Muscle layer of duodenum (tissue), 2 donors: ENCODE measurements at regions not wholly inside any gene's neighbourhood (a gene's known extent, or its start where the extent isn't known, plus 50 kb on each side); places are given as distances from the start of the nearest gene placed in this dataset.
"Not testable (repeated sequence)": the region's sequence is repeated elsewhere in the genome, so short reads cannot be mapped to it uniquely, and the experiment has no call there.

Experiments used
- H3K27ac ChIP-seq: one replicate; pipeline ENCODE4 v1.7.0; 2013; ENCODE audit warnings: mild to moderate bottlenecking, low read length
- H3K27me3 ChIP-seq: one replicate; pipeline ENCODE4 v1.7.0; 2013; ENCODE audit warnings: low read depth, mild to moderate bottlenecking, control low read depth, low read length
- H3K36me3 ChIP-seq, 2 donors: one replicate each; pipeline ENCODE4 v1.7.0; 2013; ENCODE audit warnings: low read length in 2 of 2, control low read depth in 1 of 2, mild to moderate bottlenecking in 1 of 2; ENCODE audit not compliant: insufficient read depth in 2 of 2, control insufficient read depth in 1 of 2
- H3K4me1 ChIP-seq, 2 donors: one replicate each; pipeline ENCODE4 v1.7.0; 2013; ENCODE audit warnings: low read length in 2 of 2, mild to moderate bottlenecking in 2 of 2, control low read depth in 1 of 2, moderate library complexity in 1 of 2; ENCODE audit not compliant: insufficient read depth in 2 of 2, control insufficient read depth in 1 of 2
- H3K4me3 ChIP-seq, 2 donors: one replicate each; pipeline ENCODE4 v1.7.0; 2013; ENCODE audit warnings: low read length in 2 of 2, low read depth in 1 of 2, mild to moderate bottlenecking in 1 of 2
- H3K9me3 ChIP-seq, 2 donors: one replicate each; pipeline ENCODE4 v1.7.0; 2013; ENCODE audit warnings: low read length in 2 of 2, control low read depth in 1 of 2, mild to moderate bottlenecking in 1 of 2; ENCODE audit not compliant: control insufficient read depth in 1 of 2
- donor health status: healthy.

GRCh38 chr9:115880221-115880885 lies 273.2 kb upstream of the PAPPA start:
- H3K36me3 ChIP-seq = no peaks in the 10 kb centered on the region
- no peak overlapping the region for H3K27ac ChIP-seq
- H3K4me3 ChIP-seq = no peak overlapping the region
- H3K27me3 ChIP-seq = no peaks in the 10 kb centered on the region
- H3K9me3 ChIP-seq = no peaks in the 10 kb centered on the region
- no peaks in the 10 kb centered on the region for H3K4me1 ChIP-seq

- no peaks in the 10 kb centered on the region for H3K4me1 ChIP-seq
- no peaks in the 10 kb centered on the region for H3K9me3 ChIP-seq
- H3K27me3 ChIP-seq = no peaks in the 10 kb centered on the region
- H3K36me3 ChIP-seq = no peaks in the 10 kb centered on the region
- no peak overlapping the region for H3K4me3 ChIP-seq
- no peak overlapping the region for H3K27ac ChIP-seq
Observed at GRCh38 chr9:115882911-115883310, 270.7 kb upstream of the PAPPA start.

GRCh38 chr9:115883467-115884329 lies 269.9 kb upstream of the PAPPA start:
- no peaks in the 10 kb centered on the region for H3K4me1 ChIP-seq
- no peaks in the 10 kb centered on the region for H3K9me3 ChIP-seq
- H3K27ac ChIP-seq = no peak overlapping the region
- H3K36me3 ChIP-seq = no peaks in the 10 kb centered on the region
- no peaks in the 10 kb centered on the region for H3K27me3 ChIP-seq
- no peak overlapping the region for H3K4me3 ChIP-seq

GRCh38 chr9:115884846-115885245 lies 268.7 kb upstream of the PAPPA start:
- Histone ChIP-seq H3K4me3 (no peak overlapping the region), H3K4me1 (no peaks in the 10 kb centered on the region), H3K27me3 (no peaks in the 10 kb centered on the region), H3K27ac (no peak overlapping the region), H3K9me3 (no peaks in the 10 kb centered on the region), H3K36me3 (no peaks in the 10 kb centered on the region)

GRCh38 chr9:115888131-115888530 lies 265.5 kb upstream of the PAPPA start:
- no peaks in the 10 kb centered on the region for H3K9me3 ChIP-seq
- H3K27me3 ChIP-seq = no peaks in the 10 kb centered on the region
- H3K36me3 ChIP-seq = no peaks in the 10 kb centered on the region
- H3K27ac ChIP-seq = no peak overlapping the region
- H3K4me3 ChIP-seq = no peak overlapping the region
- H3K4me1 ChIP-seq = no peaks in the 10 kb centered on the region

GRCh38 chr9:115891929-115892328 lies 261.7 kb upstream of the PAPPA start:
- H3K27me3 ChIP-seq = no peaks in the 10 kb centered on the region
- H3K4me3 ChIP-seq = no peak overlapping the region
- no peaks in the 10 kb centered on the region for H3K36me3 ChIP-seq
- no peaks in the 10 kb centered on the region for H3K9me3 ChIP-seq
- no peaks in the 10 kb centered on the region for H3K4me1 ChIP-seq
- no peak overlapping the region for H3K27ac ChIP-seq

GRCh38 chr9:115898478-115898877 lies 255.1 kb upstream of the PAPPA start:
- H3K27ac ChIP-seq, H3K27me3 ChIP-seq, H3K4me3 ChIP-seq, H3K36me3 ChIP-seq, H3K4me1 ChIP-seq, H3K9me3 ChIP-seq: not testable (repeated sequence)

GRCh38 chr9:115900698-115901097 lies 252.9 kb upstream of the PAPPA start:
- H3K36me3 ChIP-seq = no peaks in the 10 kb centered on the region
- H3K4me3 ChIP-seq = no peak overlapping the region
- H3K9me3 ChIP-seq = no peaks in the 10 kb centered on the region
- H3K4me1 ChIP-seq = no peaks in the 10 kb centered on the region
- H3K27me3 ChIP-seq = no peaks in the 10 kb centered on the region
- no peak overlapping the region for H3K27ac ChIP-seq

- Histone ChIP-seq H3K27me3 (no peaks in the 10 kb centered on the region), H3K27ac (no peak overlapping the region), H3K9me3 (no peaks in the 10 kb centered on the region), H3K4me3 (no peak overlapping the region), H3K36me3 (no peaks in the 10 kb centered on the region), H3K4me1 (no peaks in the 10 kb centered on the region)
Observed at GRCh38 chr9:115910959-115911358, 242.6 kb upstream of the PAPPA start.

GRCh38 chr9:115912086-115912485 lies 241.5 kb upstream of the PAPPA start:
- no peaks in the 10 kb centered on the region for H3K36me3 ChIP-seq
- no peaks in the 10 kb centered on the region for H3K4me1 ChIP-seq
- no peaks in the 10 kb centered on the region for H3K9me3 ChIP-seq
- H3K27me3 ChIP-seq = no peaks in the 10 kb centered on the region
- H3K27ac ChIP-seq = no peak overlapping the region
- no peak overlapping the region for H3K4me3 ChIP-seq

GRCh38 chr9:115913696-115914095 lies 239.9 kb upstream of the PAPPA start:
- Histone ChIP-seq H3K36me3 (no peaks in the 10 kb centered on the region), H3K27me3 (no peaks in the 10 kb centered on the region), H3K4me3 (no peak overlapping the region), H3K27ac (no peak overlapping the region), H3K4me1 (no peaks in the 10 kb centered on the region), H3K9me3 (no peaks in the 10 kb centered on the region)
